GM23248 (cell line): ENCODE measurements at regions not wholly inside any gene's neighbourhood (a gene's known extent, or its start where the extent isn't known, plus 50 kb on each side); places are given as distances from the start of the nearest gene placed in this dataset.

Experiments used
- EZH2 ChIP-seq: fragments of 200-600 bp; sonication (generic); IDR thresholded peaks from 2 replicates; pipeline ENCODE4 v1.6.1; 2018; ENCODE audit warnings: antibody characterized with exemption, mild to moderate bottlenecking; ENCODE audit not compliant: insufficient read depth, poor library complexity, severe bottlenecking
- EZH2phosphoT487 ChIP-seq: fragments of 200-600 bp; sonication (generic); IDR thresholded peaks from 2 replicates; pipeline ENCODE4 v1.6.1; 2018; ENCODE audit warnings: antibody characterized with exemption, moderate library complexity, mild to moderate bottlenecking, low read depth; ENCODE audit not compliant: insufficient read depth

GRCh38 chr18:6487968-6488367 lies 73.3 kb upstream of the L3MBTL4 start:
- no peak for TF ChIP-seq EZH2phosphoT487
- TF ChIP-seq EZH2, result no peak
